H9 (cell line): ENCODE measurements at regions not wholly inside any gene's neighbourhood (a gene's known extent, or its start where the extent isn't known, plus 50 kb on each side); places are given as distances from the start of the nearest gene placed in this dataset.
"Not testable (repeated sequence)": the region's sequence is repeated elsewhere in the genome, so short reads cannot be mapped to it uniquely, and the experiment has no call there.

Experiments used
- DNase-seq: peaks from one replicate; pipeline ENCODE4 v3.0.0-alpha.2; 2017
- H2AFZ ChIP-seq: one replicate; pipeline ENCODE4 v1.6.1; 2013; ENCODE audit warnings: mild to moderate bottlenecking, low read length, control low read depth, moderate library complexity
- H2AK5ac ChIP-seq: 2 replicates; pipeline ENCODE4 v1.6.1; 2013; ENCODE audit warnings: low read length, control low read depth, mixed read lengths; ENCODE audit not compliant: insufficient read length
- H2BK120ac ChIP-seq: one replicate; pipeline ENCODE4 v1.6.1; 2013; ENCODE audit warnings: low read depth, mild to moderate bottlenecking, low read length, control low read depth, inconsistent platforms; ENCODE audit not compliant: poor library complexity, severe bottlenecking
- H2BK12ac ChIP-seq: 2 replicates; pipeline ENCODE4 v1.6.1; 2013; ENCODE audit warnings: low read length, control low read depth, mixed read lengths, low read depth; ENCODE audit not compliant: insufficient read length
- H2BK15ac ChIP-seq: 2 replicates; pipeline ENCODE4 v1.6.1; 2013; ENCODE audit warnings: low read depth, low read length, control low read depth
- H2BK20ac ChIP-seq: one replicate; pipeline ENCODE4 v1.6.1; 2013; ENCODE audit warnings: low read depth, mild to moderate bottlenecking, low read length, control low read depth, inconsistent platforms; ENCODE audit not compliant: poor library complexity, severe bottlenecking
- H2BK5ac ChIP-seq: 2 replicates; pipeline ENCODE4 v1.6.1; 2013; ENCODE audit warnings: low read length, control low read depth, mixed read lengths; ENCODE audit not compliant: insufficient read length
- H3K14ac ChIP-seq: 2 replicates; pipeline ENCODE4 v1.6.1; 2013; ENCODE audit warnings: low read length, control low read depth; ENCODE audit not compliant: insufficient read depth
- H3K18ac ChIP-seq: 2 replicates; pipeline ENCODE4 v1.6.1; 2013; ENCODE audit warnings: low read depth, mild to moderate bottlenecking, mixed read lengths, low read length, control low read depth; ENCODE audit not compliant: insufficient read length
- H3K23ac ChIP-seq: 2 replicates; pipeline ENCODE4 v1.6.1; 2013; ENCODE audit warnings: low read length, control low read depth, mixed read lengths, low read depth; ENCODE audit not compliant: insufficient read length
- H3K23me2 ChIP-seq: 2 replicates; pipeline ENCODE4 v1.6.1; 2013; ENCODE audit warnings: low read depth, mild to moderate bottlenecking, mixed read lengths, low read length, control low read depth; ENCODE audit not compliant: insufficient read length, poor library complexity, severe bottlenecking
- H3K27ac ChIP-seq: 2 replicates; pipeline ENCODE4 v1.5.1; 2013; ENCODE audit warnings: low read length, control low read depth, mixed read lengths, low read depth; ENCODE audit not compliant: insufficient read length
- H3K27me3 ChIP-seq: 2 replicates; pipeline ENCODE4 v1.6.1; 2013; ENCODE audit warnings: low read length, control low read depth, inconsistent platforms; ENCODE audit not compliant: insufficient read depth
- H3K4ac ChIP-seq: 2 replicates; pipeline ENCODE4 v1.6.1; 2013; ENCODE audit warnings: low read depth, mild to moderate bottlenecking, control low read depth, inconsistent platforms, low read length, moderate library complexity
- H3K4me1 ChIP-seq: 2 replicates; pipeline ENCODE4 v1.6.1; 2013; ENCODE audit warnings: low read length, control low read depth, inconsistent platforms; ENCODE audit not compliant: insufficient read depth
- H3K4me2 ChIP-seq: 2 replicates; pipeline ENCODE4 v1.6.1; 2013; ENCODE audit warnings: low read length, control low read depth, mixed read lengths; ENCODE audit not compliant: insufficient read length, insufficient read depth
- H3K56ac ChIP-seq: 2 replicates; pipeline ENCODE4 v1.6.1; 2013; ENCODE audit warnings: low read depth, mild to moderate bottlenecking, mixed read lengths, low read length, control low read depth; ENCODE audit not compliant: insufficient read length
- H3K79me1 ChIP-seq: 2 replicates; pipeline ENCODE4 v1.6.1; 2013; ENCODE audit warnings: low read depth, mild to moderate bottlenecking, moderate library complexity, low read length, control low read depth, inconsistent platforms; ENCODE audit not compliant: insufficient read depth, poor library complexity, severe bottlenecking
- H3K79me2 ChIP-seq: 2 replicates; pipeline ENCODE4 v1.6.1; 2013; ENCODE audit warnings: low read length, control low read depth, inconsistent platforms; ENCODE audit not compliant: insufficient read depth
- H3K9ac ChIP-seq: 2 replicates; pipeline ENCODE4 v1.6.1; 2013; ENCODE audit warnings: low read length, control low read depth, mixed read lengths; ENCODE audit not compliant: insufficient read length; ENCODE audit errors: extremely low read depth
- H3K9me3 ChIP-seq: one replicate; pipeline ENCODE4 v1.6.1; 2013; ENCODE audit warnings: low read depth, low read length, inconsistent platforms; ENCODE audit not compliant: control insufficient read depth
- H3T11ph ChIP-seq: one replicate; pipeline ENCODE4 v1.6.1; 2013; ENCODE audit warnings: mild to moderate bottlenecking, low read length, control low read depth, inconsistent platforms
- H4K20me1 ChIP-seq: one replicate; pipeline ENCODE4 v1.6.1; 2013; ENCODE audit not compliant: control insufficient read depth, insufficient read length, insufficient read depth
- H4K5ac ChIP-seq: 2 replicates; pipeline ENCODE4 v1.6.1; 2013; ENCODE audit warnings: low read depth, mild to moderate bottlenecking, mixed read lengths, low read length, control low read depth; ENCODE audit not compliant: insufficient read length
- H4K8ac ChIP-seq: replicated peaks from 2 replicates; pipeline ENCODE4 v1.6.1; 2013; ENCODE audit warnings: low read length, control low read depth, mixed read lengths, low read depth; ENCODE audit not compliant: insufficient read length
- H4K91ac ChIP-seq: 2 replicates; pipeline ENCODE4 v1.6.1; 2013; ENCODE audit warnings: low read depth, mild to moderate bottlenecking, moderate library complexity, mixed read lengths, low read length, control low read depth; ENCODE audit not compliant: insufficient read length
- H3K27ac Mint-ChIP-seq, 3 experiments: 2 replicates in 2 of 3; 3 replicates in 1 of 3; pipeline ENCODE4 v1.8.0; 2020 to 2021; ENCODE audit warnings: mixed read lengths in 3 of 3, mild to moderate bottlenecking in 1 of 3, moderate library complexity in 1 of 3
- H3K27me3 Mint-ChIP-seq: 2 replicates; pipeline ENCODE4 v1.8.0; 2021; ENCODE audit warnings: low read depth, mild to moderate bottlenecking, moderate library complexity, mixed read lengths
- H3K36me3 Mint-ChIP-seq, 3 experiments: 2 replicates in 2 of 3; 3 replicates in 1 of 3; pipeline ENCODE4 v1.8.0; 2020 to 2021; ENCODE audit warnings: low read depth in 3 of 3, mixed read lengths in 3 of 3; ENCODE audit not compliant: insufficient read depth in 1 of 3
- H3K4me1 Mint-ChIP-seq, 2 experiments: 2 replicates each; pipeline ENCODE4 v1.8.0; 2020; ENCODE audit warnings: mixed read lengths in 2 of 2
- H3K4me3 Mint-ChIP-seq, 2 experiments: 2 replicates in 1 of 2; 3 replicates in 1 of 2; pipeline ENCODE4 v1.8.0; 2020 to 2021; ENCODE audit warnings: mild to moderate bottlenecking in 2 of 2, mixed read lengths in 2 of 2, moderate library complexity in 1 of 2
- H3K9me3 Mint-ChIP-seq, 2 experiments: 2 replicates in 1 of 2; 3 replicates in 1 of 2; pipeline ENCODE4 v1.8.0; 2020; ENCODE audit warnings: mild to moderate bottlenecking in 2 of 2, mixed read lengths in 2 of 2, moderate library complexity in 1 of 2
- CTCF ChIP-seq: fragments of 200-600 bp; sonication (generic); conservative IDR thresholded peaks from 3 replicates; pipeline ENCODE4 v1.8.0; 2021; ENCODE audit warnings: antibody characterized with exemption, mild to moderate bottlenecking
- WGBS: extraction: QIAGEN DNeasy Blood & Tissue Kit; methylation state at CpG from one replicate; pipeline ENCODE4 v1.1.7; 2013; ENCODE audit warnings: missing lambda C conversion rate, low lambda C conversion rate, mixed read lengths; ENCODE audit not compliant: insufficient read length; ENCODE audit errors: extremely low coverage; 5-methylcytosine and 5-hydroxymethylcytosine counted together

GRCh38 chr9:39588500-39589137 is 233.2 kb downstream of the SPATA31A1 start:
- no peak overlapping the region for H3K18ac ChIP-seq
- H2AK5ac ChIP-seq = no peak overlapping the region
- no peak overlapping the region for H4K8ac ChIP-seq
- no peak for DNase-seq
- H3K4ac ChIP-seq = no peak overlapping the region
- no peak overlapping the region for H2BK20ac ChIP-seq
- no peaks in the 10 kb centered on the region for H3K4me1 ChIP-seq
- no peaks in the 10 kb centered on the region for H3K79me2 ChIP-seq
- H3K79me1 ChIP-seq = no peaks in the 10 kb centered on the region
- Mint-ChIP-seq H3K4me3 (no peak overlapping the region), H3K27me3 (no peaks in the 10 kb centered on the region), H3K9me3 (no peaks in the 10 kb centered on the region; a peak in 1 of 5 replicates), H3K4me1 (peaks cover 2 to 4% of the 10 kb centered on the region in 2 experiments; a peak in 2 of 4 replicates), H3K36me3 (no peaks in the 10 kb centered on the region), H3K27ac (no peak overlapping the region)
- H3K23me2 ChIP-seq = no peaks in the 10 kb centered on the region
- H4K91ac ChIP-seq = no peak overlapping the region
- no peaks in the 10 kb centered on the region for H4K20me1 ChIP-seq
- no peak overlapping the region for H3K23ac ChIP-seq
- TF ChIP-seq CTCF = no peak
- H2AFZ ChIP-seq = no peak overlapping the region
- H3K27ac ChIP-seq = no peak overlapping the region
- H3K9me3 ChIP-seq = no peaks in the 10 kb centered on the region
- H2BK120ac ChIP-seq = no peak overlapping the region
- no peak overlapping the region for H2BK12ac ChIP-seq
- H3K56ac ChIP-seq = no peak overlapping the region
- H3K27me3 ChIP-seq = no peaks in the 10 kb centered on the region
- no peak overlapping the region for H2BK15ac ChIP-seq
- WGBS = no CpG with 5 or more reads among the region's 8 CpGs
- no peak overlapping the region for H3K4me2 ChIP-seq
- H4K5ac ChIP-seq = no peak overlapping the region
- no peak overlapping the region for H3K9ac ChIP-seq
- no peak overlapping the region for H3K14ac ChIP-seq
- H2BK5ac ChIP-seq = no peak overlapping the region
- H3T11ph ChIP-seq = no peak overlapping the region

- H2BK15ac ChIP-seq, H4K20me1 ChIP-seq, H3K14ac ChIP-seq, H3K9me3 Mint-ChIP-seq, H3K4me2 ChIP-seq, H3K23me2 ChIP-seq, H2BK20ac ChIP-seq, H3K9ac ChIP-seq, H4K91ac ChIP-seq, H3K4me1 ChIP-seq, H2BK120ac ChIP-seq, H2AFZ ChIP-seq, H4K8ac ChIP-seq, H2BK5ac ChIP-seq, H3K9me3 ChIP-seq, H3K27me3 Mint-ChIP-seq, H3K79me2 ChIP-seq, DNase-seq, H4K5ac ChIP-seq, H3K79me1 ChIP-seq, H2BK12ac ChIP-seq, H3K23ac ChIP-seq, H3K4me1 Mint-ChIP-seq, H3T11ph ChIP-seq, H3K27me3 ChIP-seq, H3K18ac ChIP-seq, H3K27ac ChIP-seq, H3K36me3 Mint-ChIP-seq, H2AK5ac ChIP-seq, H3K56ac ChIP-seq, H3K4ac ChIP-seq, H3K27ac Mint-ChIP-seq: not testable (repeated sequence)
- WGBS = no CpG with 5 or more reads among the region's 24 CpGs
- peak overlapping the region; percentile 42 to 65; a peak in 4 of 5 replicates for H3K4me3 Mint-ChIP-seq
These were observed 248.6 kb downstream of the SPATA31A1 start for GRCh38 chr9:39604089-39604488.
